Gastrocnemius medialis (tissue), 4 donors: ENCODE measurements at regions not wholly inside any gene's neighbourhood (a gene's known extent, or its start where the extent isn't known, plus 50 kb on each side); places are given as distances from the start of the nearest gene placed in this dataset.

Experiments used
- ATAC-seq, 2 donors: fragments of 150-250 bp; one replicate each; pipeline ENCODE4 v1.9.1; 2016
- DNase-seq, 2 donors: peaks; one replicate each; pipeline ENCODE4 v3.0.0-alpha.2; 2019
- H3K27ac ChIP-seq, 4 donors: fragments of 200-600 bp; sonication (generic); 1 replicate in 1 of 4; 2 replicates in 3 of 4; pipeline ENCODE4 v1.5.1; 2016 to 2018; ENCODE audit warnings: mild to moderate bottlenecking in 2 of 4, moderate library complexity in 1 of 4
- H3K27me3 ChIP-seq, 3 donors: fragments of 200-600 bp; sonication (generic) in 2 of 3; 1 replicate in 1 of 3; 2 replicates in 2 of 3; pipeline versions ENCODE4 v1.5.1 to v1.6.0; 2016 to 2019; ENCODE audit warnings: mild to moderate bottlenecking in 1 of 3, moderate library complexity in 1 of 3
- H3K36me3 ChIP-seq, 2 donors: fragments of 200-600 bp; sonication (generic) in 1 of 2; one replicate each; pipeline ENCODE4 v1.5.1; 2017 to 2018
- H3K4me1 ChIP-seq, 2 donors: fragments of 200-600 bp; sonication (generic) in 1 of 2; one replicate each; pipeline ENCODE4 v1.5.1; 2016 to 2017; ENCODE audit warnings: mild to moderate bottlenecking in 2 of 2
- H3K4me3 ChIP-seq, 4 donors: fragments of 200-600 bp; sonication (generic) in 3 of 4; 1 replicate in 1 of 4; 2 replicates in 3 of 4; pipeline ENCODE4 v1.5.1; 2016 to 2019; ENCODE audit warnings: mild to moderate bottlenecking in 2 of 4
- H3K9me3 ChIP-seq, 3 donors: fragments of 200-600 bp; sonication (generic) in 2 of 3; 1 replicate in 1 of 3; 2 replicates in 2 of 3; pipeline ENCODE4 v1.5.1; 2016 to 2019
- POLR2A ChIP-seq, 2 donors: fragments of 450-650 bp; IDR thresholded peaks; one replicate each; pipeline ENCODE4 v1.6.1; 2017; ENCODE audit warnings: antibody characterized with exemption in 2 of 2, mild to moderate bottlenecking in 2 of 2, moderate library complexity in 2 of 2
- in situ Hi-C, 4 donors: fragments of 200-750 bp; cut with MboI; loops; one replicate each; pipeline versions ENCODE4 v1.15.0 to v1.8.0; 2017; ENCODE audit warnings: low sequenced_read_pairs in 4 of 4
- intact Hi-C: fragments of 100-400 bp; cut with DNase I; formaldehyde crosslinking; loops from one replicate; pipeline ENCODE4 v1.15.1; 2023; ENCODE audit warnings: low total_unique reads
- TF ChIP-seq, protein P1 (sequence below), 5 experiments: fragments of 450-650 bp in 3 of 5; fragments of 200-600 bp in 2 of 5; sonication (generic) in 2 of 5; IDR thresholded peaks in 4 of 5; conservative IDR thresholded peaks in 1 of 5; 1 replicate in 4 of 5; 2 replicates in 1 of 5; pipeline ENCODE4 v1.5.1; 2016 to 2019; ENCODE audit warnings: antibody characterized with exemption in 5 of 5, mild to moderate bottlenecking in 3 of 5, moderate library complexity in 3 of 5

DNA sequence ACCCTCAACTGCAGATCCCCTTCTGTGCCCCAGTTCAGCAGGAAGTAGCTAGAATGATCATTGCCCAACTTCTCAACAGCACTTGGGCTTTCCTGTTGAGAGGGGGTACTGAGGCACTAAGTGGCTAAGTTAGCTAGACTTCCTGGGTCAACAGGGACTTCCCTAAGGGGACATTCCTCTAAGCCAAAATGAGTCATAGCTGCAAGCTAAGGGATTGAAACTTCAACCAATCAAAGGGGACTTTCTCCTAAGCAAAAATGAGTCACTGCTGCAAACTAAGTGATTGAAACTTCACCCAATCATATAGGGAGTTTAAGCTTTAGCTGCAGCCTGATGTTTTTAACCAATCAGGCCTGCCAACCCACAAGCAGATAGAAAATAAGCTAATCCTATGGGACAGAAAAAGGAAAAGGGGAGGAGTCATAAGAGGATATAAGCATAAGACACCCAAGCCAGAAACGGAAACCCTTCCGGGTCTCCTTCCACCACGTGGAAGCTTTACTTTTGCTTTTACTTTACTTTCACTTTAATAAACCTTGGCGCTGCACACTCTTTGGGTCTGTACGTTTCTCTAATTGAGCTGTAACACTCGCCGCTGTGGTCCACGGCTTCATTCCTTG, 659.0 kb upstream of the HS3ST5 start:
- Histone ChIP-seq H3K27me3 (no peaks in the 10 kb centered on the region), H3K4me3 (no peak overlapping the region), H3K4me1 (no peaks in the 10 kb centered on the region), H3K9me3 (no peaks in the 10 kb centered on the region), H3K27ac (no peak overlapping the region), H3K36me3 (no peaks in the 10 kb centered on the region)
- in situ Hi-C loops, result no loop called here
- intact Hi-C loops, result no loop called here
- ATAC-seq (no peak), DNase-seq (no peak)
- TF ChIP-seq, protein P1, sequence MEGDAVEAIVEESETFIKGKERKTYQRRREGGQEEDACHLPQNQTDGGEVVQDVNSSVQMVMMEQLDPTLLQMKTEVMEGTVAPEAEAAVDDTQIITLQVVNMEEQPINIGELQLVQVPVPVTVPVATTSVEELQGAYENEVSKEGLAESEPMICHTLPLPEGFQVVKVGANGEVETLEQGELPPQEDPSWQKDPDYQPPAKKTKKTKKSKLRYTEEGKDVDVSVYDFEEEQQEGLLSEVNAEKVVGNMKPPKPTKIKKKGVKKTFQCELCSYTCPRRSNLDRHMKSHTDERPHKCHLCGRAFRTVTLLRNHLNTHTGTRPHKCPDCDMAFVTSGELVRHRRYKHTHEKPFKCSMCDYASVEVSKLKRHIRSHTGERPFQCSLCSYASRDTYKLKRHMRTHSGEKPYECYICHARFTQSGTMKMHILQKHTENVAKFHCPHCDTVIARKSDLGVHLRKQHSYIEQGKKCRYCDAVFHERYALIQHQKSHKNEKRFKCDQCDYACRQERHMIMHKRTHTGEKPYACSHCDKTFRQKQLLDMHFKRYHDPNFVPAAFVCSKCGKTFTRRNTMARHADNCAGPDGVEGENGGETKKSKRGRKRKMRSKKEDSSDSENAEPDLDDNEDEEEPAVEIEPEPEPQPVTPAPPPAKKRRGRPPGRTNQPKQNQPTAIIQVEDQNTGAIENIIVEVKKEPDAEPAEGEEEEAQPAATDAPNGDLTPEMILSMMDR (IDR thresholded peaks at IDR 0.05 in 4 of 5, conservative IDR thresholded peaks at IDR 0.05 in 1 of 5), result no peak
- no peak for TF ChIP-seq POLR2A (IDR thresholded peaks at IDR 0.05)

DNA sequence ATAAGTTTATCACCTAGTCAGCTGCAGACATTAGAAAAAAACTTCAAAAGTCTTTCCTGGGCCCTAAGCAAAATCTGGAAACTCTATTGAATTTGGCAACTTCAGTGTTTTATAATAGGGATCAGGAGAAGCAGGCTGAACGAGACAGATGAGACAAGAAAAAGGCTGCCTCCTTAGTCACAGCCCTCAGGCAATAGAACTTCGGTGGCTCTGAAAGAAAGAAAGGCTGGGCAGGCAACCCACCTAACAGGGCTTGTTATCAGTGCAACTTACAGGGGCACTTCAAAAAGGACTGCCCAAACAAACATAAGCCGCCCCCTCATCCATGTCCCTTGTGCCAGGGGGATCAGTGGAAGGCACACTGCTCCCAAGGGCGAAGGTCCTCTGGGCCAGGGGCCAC, 657.9 kb upstream of the HS3ST5 start:
- no peak for TF ChIP-seq POLR2A (IDR thresholded peaks at IDR 0.05)
- TF ChIP-seq, protein P1 (IDR thresholded peaks at IDR 0.05 in 4 of 5, conservative IDR thresholded peaks at IDR 0.05 in 1 of 5), result no peak
- ATAC-seq (no peak), DNase-seq (no peak)
- H3K27me3 ChIP-seq, result no peaks in the 10 kb centered on the region
- H3K9me3 ChIP-seq, result no peaks in the 10 kb centered on the region
- no peaks in the 10 kb centered on the region for H3K4me1 ChIP-seq
- no peak overlapping the region for H3K4me3 ChIP-seq
- no peak overlapping the region for H3K27ac ChIP-seq
- no peaks in the 10 kb centered on the region for H3K36me3 ChIP-seq
- intact Hi-C loops, result no loop called here
- in situ Hi-C loops, result no loop called here

DNA sequence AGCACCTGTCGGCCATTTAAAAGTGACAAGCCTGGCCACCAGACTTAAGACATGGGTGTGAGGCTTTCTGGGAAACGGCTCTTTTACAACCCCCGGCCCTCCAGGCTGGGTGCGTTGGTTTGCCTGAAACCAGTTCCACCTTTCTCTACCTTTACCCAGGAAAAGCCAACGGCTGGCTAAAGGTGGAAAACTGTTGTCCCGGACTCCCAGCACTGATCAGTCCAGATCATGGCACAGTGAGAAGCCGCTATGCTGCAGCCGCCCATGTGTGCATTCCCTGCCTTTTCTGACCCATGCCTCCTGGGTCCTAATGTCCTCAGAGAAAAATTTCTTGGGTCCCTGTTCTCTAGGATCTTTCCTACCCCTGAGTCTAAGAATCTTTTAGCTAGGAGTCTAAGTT, 655.7 kb upstream of the HS3ST5 start:
- ATAC-seq, result no peak
- in situ Hi-C loops, result no loop called here
- Histone ChIP-seq H3K36me3 (no peaks in the 10 kb centered on the region), H3K9me3 (no peaks in the 10 kb centered on the region), H3K4me1 (no peaks in the 10 kb centered on the region), H3K4me3 (no peak overlapping the region), H3K27me3 (no peaks in the 10 kb centered on the region), H3K27ac (no peak overlapping the region)
- TF ChIP-seq POLR2A (IDR thresholded peaks at IDR 0.05), result no peak
- TF ChIP-seq, protein P1 (IDR thresholded peaks at IDR 0.05 in 4 of 5, conservative IDR thresholded peaks at IDR 0.05 in 1 of 5), result no peak
- intact Hi-C loops, result no loop called here
- DNase-seq, result no peak

DNA sequence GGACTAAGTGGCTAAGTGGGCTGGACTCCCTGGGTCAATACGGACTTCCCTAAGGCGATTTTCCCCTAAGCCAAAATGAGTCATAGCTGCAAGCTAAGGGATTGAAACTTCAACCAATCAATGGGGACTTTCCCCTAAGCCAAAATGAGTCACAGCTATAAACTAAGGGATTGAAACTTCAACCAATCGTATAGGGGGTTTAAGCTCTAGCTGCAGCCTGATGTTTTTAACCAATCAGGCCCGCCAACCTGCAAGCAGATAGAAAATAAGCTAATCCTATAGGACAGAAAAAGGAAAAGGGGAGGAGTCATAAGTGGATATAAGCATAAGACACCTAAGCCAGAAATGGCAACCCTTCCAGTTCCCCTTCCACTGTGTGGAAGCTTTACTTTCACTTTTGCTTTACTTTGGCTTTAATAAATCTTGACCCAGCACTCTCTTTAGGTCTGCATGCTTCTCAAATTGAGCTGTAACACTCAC, 655.0 kb upstream of the HS3ST5 start:
- Histone ChIP-seq H3K36me3 (no peaks in the 10 kb centered on the region), H3K4me3 (no peak overlapping the region), H3K27ac (no peak overlapping the region), H3K9me3 (no peaks in the 10 kb centered on the region), H3K27me3 (no peaks in the 10 kb centered on the region), H3K4me1 (no peaks in the 10 kb centered on the region)
- in situ Hi-C loops (no loop called here), intact Hi-C loops (no loop called here)
- DNase-seq, result no peak
- TF ChIP-seq, protein P1 (IDR thresholded peaks at IDR 0.05 in 4 of 5, conservative IDR thresholded peaks at IDR 0.05 in 1 of 5), result no peak
- TF ChIP-seq POLR2A (IDR thresholded peaks at IDR 0.05), result no peak
- no peak for ATAC-seq

DNA sequence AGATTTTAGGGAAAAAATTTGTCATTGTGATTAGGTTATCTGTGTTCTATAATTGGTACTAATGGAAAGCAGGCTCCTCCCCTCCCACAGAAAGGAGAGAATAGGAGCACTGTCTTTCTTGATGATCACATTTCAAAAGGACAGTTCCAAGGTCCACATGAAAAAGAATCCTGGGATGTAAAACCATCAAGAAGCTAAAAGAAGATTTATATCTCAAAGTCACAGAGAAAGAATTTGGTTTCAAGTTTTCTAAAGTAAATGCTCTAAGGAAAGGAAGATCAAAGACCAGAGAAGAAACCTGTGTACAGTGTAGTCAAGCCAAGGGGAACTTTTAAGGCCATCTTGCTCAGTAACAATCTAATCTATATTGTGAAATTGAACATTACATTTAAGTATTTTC, 652.7 kb upstream of the HS3ST5 start:
- Histone ChIP-seq H3K27ac (no peak overlapping the region), H3K36me3 (no peaks in the 10 kb centered on the region), H3K4me3 (no peak overlapping the region), H3K27me3 (no peaks in the 10 kb centered on the region), H3K4me1 (no peaks in the 10 kb centered on the region), H3K9me3 (no peaks in the 10 kb centered on the region)
- ATAC-seq (no peak), DNase-seq (no peak)
- TF ChIP-seq, protein P1 (IDR thresholded peaks at IDR 0.05 in 4 of 5, conservative IDR thresholded peaks at IDR 0.05 in 1 of 5), result no peak
- TF ChIP-seq POLR2A (IDR thresholded peaks at IDR 0.05), result no peak
- intact Hi-C loops, result no loop called here
- in situ Hi-C loops, result no loop called here
